ENCODE measurements at regions not wholly inside any gene's neighbourhood (a gene's known extent, or its start where the extent isn't known, plus 50 kb on each side); places are given as distances from the start of the nearest gene placed in this dataset.

DNA sequence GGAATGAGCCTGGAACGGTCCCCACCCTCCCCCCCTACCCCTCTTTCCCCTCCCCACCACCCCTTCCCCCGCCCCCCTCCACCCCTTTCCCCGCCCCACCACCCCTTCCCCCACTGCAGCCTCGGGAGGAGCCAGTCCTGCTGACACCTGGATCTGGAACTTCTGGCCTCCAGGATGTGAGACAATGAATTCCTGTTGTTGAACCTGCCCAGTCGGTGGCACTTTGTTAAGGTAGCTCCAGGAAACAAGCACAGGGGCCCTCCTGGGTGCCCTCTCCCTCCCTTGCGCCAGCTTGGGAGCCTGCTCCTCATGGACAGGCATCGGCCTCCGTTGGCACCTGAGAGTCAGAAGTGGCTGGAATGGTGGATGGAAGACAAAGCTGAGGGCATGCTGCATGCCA, 152.4 kb upstream of the FOXF1 start:
- TF ChIP-seq, protein P1, sequence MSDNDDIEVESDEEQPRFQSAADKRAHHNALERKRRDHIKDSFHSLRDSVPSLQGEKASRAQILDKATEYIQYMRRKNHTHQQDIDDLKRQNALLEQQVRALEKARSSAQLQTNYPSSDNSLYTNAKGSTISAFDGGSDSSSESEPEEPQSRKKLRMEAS (IDR thresholded peaks at IDR 0.05) = no peak
- TF ChIP-seq, protein P2, sequence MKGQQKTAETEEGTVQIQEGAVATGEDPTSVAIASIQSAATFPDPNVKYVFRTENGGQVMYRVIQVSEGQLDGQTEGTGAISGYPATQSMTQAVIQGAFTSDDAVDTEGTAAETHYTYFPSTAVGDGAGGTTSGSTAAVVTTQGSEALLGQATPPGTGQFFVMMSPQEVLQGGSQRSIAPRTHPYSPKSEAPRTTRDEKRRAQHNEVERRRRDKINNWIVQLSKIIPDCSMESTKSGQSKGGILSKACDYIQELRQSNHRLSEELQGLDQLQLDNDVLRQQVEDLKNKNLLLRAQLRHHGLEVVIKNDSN (IDR thresholded peaks at IDR 0.05) = no peak
- TF ChIP-seq ZBTB7A (IDR thresholded peaks at IDR 0.05; ENCODE audit: low read depth) = no peak
- no peak for TF ChIP-seq YY1 (IDR thresholded peaks at IDR 0.05; ENCODE audit: low read depth)
- no peak for TF ChIP-seq EGR1 (IDR thresholded peaks at IDR 0.05)
- no peak for TF ChIP-seq TAF1 (IDR thresholded peaks at IDR 0.05; ENCODE audit: low read depth)
- TF ChIP-seq EP300 (IDR thresholded peaks at IDR 0.05; ENCODE audit: borderline replicate concordance) = no peak
- no peak for TF ChIP-seq NFIC (IDR thresholded peaks at IDR 0.05)
- no peak for TF ChIP-seq TEAD4 (IDR thresholded peaks at IDR 0.05)
- no peak for TF ChIP-seq FOXM1 (IDR thresholded peaks at IDR 0.05; ENCODE audit: borderline replicate concordance, low read depth)
- no peak for TF ChIP-seq RAD21 (IDR thresholded peaks at IDR 0.05; ENCODE audit: low read depth)

Measured in Ishikawa (cell line).